ENCODE measurements at regions not wholly inside any gene's neighbourhood (a gene's known extent, or its start where the extent isn't known, plus 50 kb on each side); places are given as distances from the start of the nearest gene placed in this dataset.
"Not testable (repeated sequence)": the region's sequence is repeated elsewhere in the genome, so short reads cannot be mapped to it uniquely, and the experiment has no call there.

DNA sequence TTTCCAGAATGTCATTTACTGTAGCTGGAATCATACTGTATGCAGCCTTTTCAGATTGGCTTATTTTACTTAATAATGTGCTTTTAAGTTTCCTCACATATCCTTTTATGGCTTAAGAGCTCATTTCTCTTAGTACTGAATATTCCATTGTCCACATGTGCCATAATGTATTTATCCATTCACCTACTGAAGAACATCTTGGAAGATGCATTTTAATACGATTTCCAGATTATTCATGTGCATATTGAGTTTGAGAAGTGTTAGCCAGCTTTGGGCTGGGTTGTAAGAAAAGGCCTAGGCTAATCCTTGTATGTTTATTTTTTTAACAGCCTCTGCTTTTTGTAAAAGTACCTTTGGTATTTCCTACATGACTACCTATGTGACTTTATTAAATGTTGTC is 109.3 kb upstream of the MDFIC start:
- H3K4me3 ChIP-seq (ENCODE audit: low read length), result no peak overlapping the region
- no peak overlapping the region for H3K27ac ChIP-seq (ENCODE audit: low read length)
- no peak overlapping the region for H3K9ac ChIP-seq (ENCODE audit: low read depth, low read length)
- no peaks in the 10 kb centered on the region for H3K9me3 ChIP-seq (ENCODE audit: insufficient read depth, low read depth, low read length)
- no peaks in the 10 kb centered on the region for H3K36me3 ChIP-seq (ENCODE audit: insufficient read depth, low read depth, low read length)
- H3K4me1 ChIP-seq (ENCODE audit: insufficient read depth, low read length), result no peaks in the 10 kb centered on the region
- no peaks in the 10 kb centered on the region for H3K27me3 ChIP-seq (ENCODE audit: insufficient read depth, low read length)

DNA sequence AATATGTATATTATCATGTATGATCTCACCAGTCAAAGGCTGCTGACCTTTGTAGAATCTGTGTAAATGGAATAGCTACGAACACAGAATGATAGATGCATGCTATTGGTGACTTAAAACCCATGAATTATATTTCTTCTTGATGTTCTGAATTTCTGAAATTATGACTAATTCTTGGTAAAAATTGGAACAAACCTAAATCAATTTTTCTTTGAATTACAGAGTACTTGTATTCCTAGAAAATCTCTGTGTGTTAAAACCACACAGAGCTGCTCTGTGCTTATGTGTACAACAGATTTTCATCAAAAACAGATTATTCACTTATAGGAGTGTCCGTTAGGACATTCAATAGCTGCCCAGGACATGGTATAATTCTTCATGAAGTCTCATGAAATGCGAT is 108.3 kb upstream of the MDFIC start:
- H3K27me3 ChIP-seq (ENCODE audit: insufficient read depth, low read length), result no peaks in the 10 kb centered on the region
- no peaks in the 10 kb centered on the region for H3K4me1 ChIP-seq (ENCODE audit: insufficient read depth, low read length)
- H3K9me3 ChIP-seq (ENCODE audit: insufficient read depth, low read depth, low read length), result no peaks in the 10 kb centered on the region
- H3K9ac ChIP-seq (ENCODE audit: low read depth, low read length), result no peak overlapping the region
- no peaks in the 10 kb centered on the region for H3K36me3 ChIP-seq (ENCODE audit: insufficient read depth, low read depth, low read length)
- no peak overlapping the region for H3K27ac ChIP-seq (ENCODE audit: low read length)
- no peak overlapping the region for H3K4me3 ChIP-seq (ENCODE audit: low read length)

DNA sequence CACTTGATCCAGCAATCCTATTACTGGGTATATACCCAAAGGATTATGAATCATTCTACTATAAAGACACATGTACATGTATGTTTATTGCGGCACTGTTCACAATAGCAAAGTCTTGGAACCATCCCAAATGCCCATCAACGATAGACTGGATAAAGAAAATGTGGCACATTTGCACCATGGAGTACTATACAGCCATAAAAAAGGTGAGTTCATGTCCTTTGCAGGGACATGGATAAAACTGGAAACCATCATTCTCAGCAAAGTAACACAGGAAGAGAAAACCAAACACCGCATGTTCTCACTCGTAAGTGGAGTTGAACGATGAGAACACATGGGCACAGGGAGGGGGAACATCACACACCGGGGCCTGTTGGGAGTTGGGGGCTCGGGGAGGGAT is 104.9 kb upstream of the MDFIC start:
- not testable (repeated sequence) for H3K4me3 ChIP-seq (ENCODE audit: low read length); H3K9me3 ChIP-seq (ENCODE audit: insufficient read depth, low read depth, low read length); H3K9ac ChIP-seq (ENCODE audit: low read depth, low read length); H3K27ac ChIP-seq (ENCODE audit: low read length); H3K36me3 ChIP-seq (ENCODE audit: insufficient read depth, low read depth, low read length); H3K27me3 ChIP-seq (ENCODE audit: insufficient read depth, low read length)
- H3K4me1 ChIP-seq (ENCODE audit: insufficient read depth, low read length), result peaks cover 13% of the 10 kb centered on the region; the same call in 1 of the 2 replicates

DNA sequence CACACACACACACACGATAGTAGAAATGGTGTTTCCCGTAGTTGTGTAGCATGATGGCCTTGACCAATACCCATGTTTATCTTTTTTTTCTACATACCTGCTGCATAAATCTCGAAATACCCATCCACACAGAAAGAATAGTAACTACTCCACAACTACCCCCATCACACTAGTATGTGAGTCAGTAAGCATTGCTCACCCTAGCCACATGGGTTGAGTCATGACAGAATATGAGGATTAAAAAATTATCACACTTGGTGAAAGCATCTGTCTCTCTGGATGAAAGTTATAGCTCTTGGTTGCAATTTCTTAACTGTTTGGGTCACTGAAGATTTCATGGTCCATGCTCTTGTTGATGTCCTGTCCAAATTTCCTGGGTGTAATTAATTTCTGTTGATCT is 103.4 kb upstream of the MDFIC start:
- Histone ChIP-seq H3K36me3 (ENCODE audit: insufficient read depth, low read depth, low read length) (no peaks in the 10 kb centered on the region), H3K27ac (ENCODE audit: low read length) (no peak overlapping the region), H3K9me3 (ENCODE audit: insufficient read depth, low read depth, low read length) (no peaks in the 10 kb centered on the region), H3K4me1 (ENCODE audit: insufficient read depth, low read length) (peaks cover 27% of the 10 kb centered on the region; the same call in 1 of the 2 replicates), H3K27me3 (ENCODE audit: insufficient read depth, low read length) (no peaks in the 10 kb centered on the region), H3K9ac (ENCODE audit: low read depth, low read length) (no peak overlapping the region), H3K4me3 (ENCODE audit: low read length) (no peak overlapping the region)

DNA sequence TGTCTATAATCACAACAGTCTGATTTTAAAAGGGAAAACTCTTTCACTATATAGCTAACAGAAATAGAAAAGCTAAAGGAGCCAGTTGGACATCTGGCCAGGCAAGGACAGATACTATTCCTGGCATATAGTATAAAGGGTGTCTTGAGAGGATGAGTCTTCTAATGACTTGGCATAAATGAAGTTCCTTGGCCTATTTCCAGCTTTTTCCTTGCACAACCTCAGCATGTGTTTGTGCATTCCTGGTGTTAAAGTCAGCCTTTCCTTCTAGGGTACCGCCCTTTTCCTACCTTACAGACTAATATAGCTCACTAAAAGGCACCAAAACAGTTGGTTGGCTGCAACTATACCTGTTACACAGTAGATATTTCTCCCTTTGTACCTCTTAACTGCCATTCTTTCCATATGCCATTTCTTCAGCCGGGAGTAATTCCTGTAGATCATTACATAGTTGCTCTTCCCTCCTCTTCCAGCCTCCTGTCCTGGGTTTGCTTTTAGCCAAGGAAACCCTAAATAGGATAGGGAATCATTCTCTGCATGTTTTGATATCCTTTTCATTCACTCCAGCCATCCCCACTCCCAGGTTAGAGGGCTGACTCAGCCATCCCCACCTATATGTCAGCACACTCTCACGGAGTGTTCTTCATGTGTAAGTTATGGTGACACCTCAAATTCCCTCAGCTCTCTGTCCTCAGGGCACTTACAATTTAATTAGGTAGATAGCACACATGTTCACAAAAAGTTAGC is 102.1 kb upstream of the MDFIC start:
- no peaks in the 10 kb centered on the region for H3K36me3 ChIP-seq (ENCODE audit: insufficient read depth, low read depth, low read length)
- H3K27me3 ChIP-seq (ENCODE audit: insufficient read depth, low read length), result no peaks in the 10 kb centered on the region
- H3K4me3 ChIP-seq (ENCODE audit: low read length), result no peak overlapping the region
- no peak overlapping the region for H3K27ac ChIP-seq (ENCODE audit: low read length)
- H3K9me3 ChIP-seq (ENCODE audit: insufficient read depth, low read depth, low read length), result no peaks in the 10 kb centered on the region
- peaks cover 33% of the 10 kb centered on the region; the same call in 1 of the 2 replicates for H3K4me1 ChIP-seq (ENCODE audit: insufficient read depth, low read length)
- no peak overlapping the region for H3K9ac ChIP-seq (ENCODE audit: low read depth, low read length)

DNA sequence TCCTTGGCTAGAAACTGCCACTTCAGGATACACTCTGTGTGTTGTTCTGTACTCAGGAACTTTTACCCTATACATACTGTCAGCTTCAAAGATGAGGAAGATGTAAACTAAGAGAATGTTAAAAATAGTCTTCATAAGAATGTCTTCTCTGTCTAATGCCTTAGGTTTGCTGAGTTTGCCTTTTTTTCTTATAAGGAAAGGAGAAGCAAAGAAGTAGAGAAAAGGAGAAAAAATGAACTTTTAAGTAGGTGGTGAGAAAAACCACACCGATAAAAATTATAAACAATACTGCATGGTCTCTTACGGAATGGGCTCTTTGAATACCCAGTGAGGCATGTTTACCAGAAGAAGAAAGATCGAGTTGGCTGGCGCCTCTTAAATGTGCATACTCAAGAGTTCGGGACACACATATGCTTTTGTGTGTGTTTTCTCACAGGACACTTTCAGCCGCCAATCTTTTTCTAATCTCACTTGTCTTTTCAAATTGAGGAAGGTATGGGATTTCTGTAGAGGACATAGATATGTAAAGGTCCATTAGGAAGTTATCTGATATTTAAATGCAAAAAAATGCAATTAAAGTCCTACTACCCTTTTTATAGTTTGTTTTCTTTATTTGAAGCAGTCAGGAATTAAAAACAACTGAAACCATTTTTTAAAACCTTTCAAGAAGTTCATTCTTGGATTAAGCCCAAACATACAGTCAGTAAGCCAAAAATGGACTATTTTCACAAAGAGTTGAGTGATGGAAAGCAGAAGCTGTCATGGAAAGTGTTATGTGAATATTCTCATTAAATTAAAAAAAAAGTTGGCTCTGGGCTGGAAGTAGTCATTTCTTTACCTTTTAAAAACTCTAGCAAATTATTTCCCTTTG is 100.6 kb upstream of the MDFIC start:
- H3K27me3 ChIP-seq (ENCODE audit: insufficient read depth, low read length), result no peaks in the 10 kb centered on the region
- no peak overlapping the region for H3K27ac ChIP-seq (ENCODE audit: low read length)
- peaks cover 40% of the 10 kb centered on the region; the same call in 1 of the 2 replicates for H3K4me1 ChIP-seq (ENCODE audit: insufficient read depth, low read length)
- H3K9me3 ChIP-seq (ENCODE audit: insufficient read depth, low read depth, low read length), result no peaks in the 10 kb centered on the region
- H3K36me3 ChIP-seq (ENCODE audit: insufficient read depth, low read depth, low read length), result no peaks in the 10 kb centered on the region
- no peak overlapping the region for H3K4me3 ChIP-seq (ENCODE audit: low read length)
- H3K9ac ChIP-seq (ENCODE audit: low read depth, low read length), result peak overlapping the region; percentile 5; the same call in 1 of the 2 replicates

DNA sequence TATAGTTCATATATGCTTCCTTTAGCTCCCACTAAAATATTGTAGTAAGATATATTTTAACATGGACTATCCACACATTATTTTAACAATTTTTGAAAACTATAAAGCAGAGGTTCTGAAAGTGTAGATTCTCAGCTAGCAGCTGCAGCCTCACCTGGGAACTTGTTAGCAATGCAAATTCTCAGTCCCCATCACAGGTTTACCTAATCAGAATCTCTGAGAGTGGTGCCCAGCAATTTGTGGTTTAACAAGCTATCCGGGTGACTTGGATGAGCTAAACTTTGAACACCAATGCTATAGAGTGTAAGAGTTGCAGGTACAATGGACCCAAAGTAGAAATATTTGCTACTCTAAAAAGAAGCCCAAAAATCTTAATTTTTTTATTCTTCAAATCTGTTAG is 99.8 kb upstream of the MDFIC start:
- peaks cover 1% of the 10 kb centered on the region; the same call in 1 of the 2 replicates for H3K9me3 ChIP-seq (ENCODE audit: insufficient read depth, low read depth, low read length)
- H3K4me1 ChIP-seq (ENCODE audit: insufficient read depth, low read length), result peaks cover 40% of the 10 kb centered on the region; the same call in 1 of the 2 replicates
- 0 out of 2 replicates have a peak overlapping the region, but pooled peaks have one; percentile 3 for H3K4me3 ChIP-seq (ENCODE audit: low read length)
- H3K27ac ChIP-seq (ENCODE audit: low read length), result no peak overlapping the region
- H3K27me3 ChIP-seq (ENCODE audit: insufficient read depth, low read length), result no peaks in the 10 kb centered on the region
- H3K9ac ChIP-seq (ENCODE audit: low read depth, low read length), result peak overlapping the region; percentile 17; the same call in 1 of the 2 replicates
- no peaks in the 10 kb centered on the region for H3K36me3 ChIP-seq (ENCODE audit: insufficient read depth, low read depth, low read length)

DNA sequence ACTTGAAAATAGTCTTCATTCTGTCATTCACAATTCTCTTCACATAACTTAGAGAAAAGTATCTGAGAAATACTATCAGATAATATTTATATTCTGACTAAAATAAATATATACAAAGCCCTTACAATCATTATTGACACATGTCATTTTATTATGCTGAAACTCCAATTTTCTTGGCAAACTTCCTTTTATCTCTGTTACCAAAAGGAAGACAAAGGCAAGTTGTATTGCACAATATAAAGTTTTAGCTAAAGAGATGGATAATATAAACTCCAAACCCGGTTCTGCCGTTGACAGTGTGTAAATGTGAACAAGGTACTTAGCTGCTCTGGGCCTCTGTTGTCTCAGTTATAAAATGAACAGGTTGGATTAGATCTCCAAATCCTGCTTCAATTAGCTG is 99.0 kb upstream of the MDFIC start:
- H3K36me3 ChIP-seq (ENCODE audit: insufficient read depth, low read depth, low read length), result no peaks in the 10 kb centered on the region
- H3K4me3 ChIP-seq (ENCODE audit: low read length), result peak overlapping the region; percentile 24; the same call in 1 of the 2 replicates
- peak overlapping the region; percentile 33; the same call in 1 of the 2 replicates for H3K9ac ChIP-seq (ENCODE audit: low read depth, low read length)
- H3K27ac ChIP-seq (ENCODE audit: low read length), result no peak overlapping the region
- H3K9me3 ChIP-seq (ENCODE audit: insufficient read depth, low read depth, low read length), result peaks cover 6% of the 10 kb centered on the region; the same call in 1 of the 2 replicates
- no peaks in the 10 kb centered on the region for H3K27me3 ChIP-seq (ENCODE audit: insufficient read depth, low read length)
- peaks cover 40% of the 10 kb centered on the region; the same call in 1 of the 2 replicates for H3K4me1 ChIP-seq (ENCODE audit: insufficient read depth, low read length)

DNA sequence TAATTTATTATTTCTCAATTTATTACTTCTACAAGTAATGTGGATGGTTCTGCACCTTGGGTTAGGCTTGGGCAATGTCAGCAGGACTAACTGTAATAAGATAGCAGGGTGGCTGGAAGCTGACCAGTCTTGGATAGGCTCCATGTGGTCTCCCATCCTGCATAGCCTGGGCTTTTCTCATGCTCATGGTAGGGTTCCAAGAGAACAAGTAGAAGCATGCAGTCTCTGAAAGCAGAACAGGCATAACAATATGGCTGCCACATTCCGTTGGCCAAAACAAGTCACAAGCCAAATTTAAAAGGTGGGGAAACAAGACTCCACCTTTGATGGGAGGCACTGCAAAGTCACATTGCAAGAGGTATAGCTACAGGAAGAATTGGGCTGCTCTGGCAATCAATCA is 98.6 kb upstream of the MDFIC start:
- peaks cover 6% of the 10 kb centered on the region; the same call in 1 of the 2 replicates for H3K9me3 ChIP-seq (ENCODE audit: insufficient read depth, low read depth, low read length)
- no peaks in the 10 kb centered on the region for H3K27me3 ChIP-seq (ENCODE audit: insufficient read depth, low read length)
- no peaks in the 10 kb centered on the region for H3K36me3 ChIP-seq (ENCODE audit: insufficient read depth, low read depth, low read length)
- peak overlapping the region; percentile 33; the same call in 1 of the 2 replicates for H3K9ac ChIP-seq (ENCODE audit: low read depth, low read length)
- H3K27ac ChIP-seq (ENCODE audit: low read length), result peak overlapping the region; percentile 73
- peak overlapping the region; percentile 24; the same call in 1 of the 2 replicates for H3K4me3 ChIP-seq (ENCODE audit: low read length)
- peaks cover 40% of the 10 kb centered on the region; the same call in 1 of the 2 replicates for H3K4me1 ChIP-seq (ENCODE audit: insufficient read depth, low read length)

DNA sequence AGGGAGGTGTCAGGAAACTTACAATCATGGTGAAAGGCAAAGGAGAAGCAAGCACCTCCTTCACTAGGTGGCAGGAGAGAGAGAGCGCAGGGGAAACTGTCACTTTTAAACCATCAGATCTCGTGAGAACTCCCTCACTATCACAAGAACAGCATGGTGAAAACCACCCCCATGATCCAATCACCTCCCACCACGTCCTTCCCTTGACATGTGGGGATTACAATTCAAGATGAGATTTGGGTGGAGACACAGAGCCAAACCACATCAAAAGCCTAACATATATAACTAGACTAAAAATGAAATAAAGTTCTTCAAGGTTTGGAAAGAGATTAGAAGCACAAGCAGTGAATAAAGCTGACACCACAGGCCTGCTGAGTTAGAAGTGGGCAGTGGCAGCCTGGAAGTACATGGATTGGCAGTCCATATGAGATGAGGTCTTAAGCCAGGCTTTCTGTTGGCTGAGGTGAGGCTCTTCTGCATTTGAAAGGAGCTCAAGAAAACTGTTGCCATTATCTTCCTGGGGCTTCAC is 96.4 kb upstream of the MDFIC start:
- Histone ChIP-seq H3K9me3 (ENCODE audit: insufficient read depth, low read depth, low read length) (peaks cover 6% of the 10 kb centered on the region; the same call in 1 of the 2 replicates), H3K27ac (ENCODE audit: low read length) (peak overlapping the region; percentile 61), H3K4me1 (ENCODE audit: insufficient read depth, low read length) (peaks cover 40% of the 10 kb centered on the region; the same call in 1 of the 2 replicates), H3K9ac (ENCODE audit: low read depth, low read length) (no peak overlapping the region), H3K36me3 (ENCODE audit: insufficient read depth, low read depth, low read length) (no peaks in the 10 kb centered on the region), H3K27me3 (ENCODE audit: insufficient read depth, low read length) (no peaks in the 10 kb centered on the region), H3K4me3 (ENCODE audit: low read length) (no peak overlapping the region)

DNA sequence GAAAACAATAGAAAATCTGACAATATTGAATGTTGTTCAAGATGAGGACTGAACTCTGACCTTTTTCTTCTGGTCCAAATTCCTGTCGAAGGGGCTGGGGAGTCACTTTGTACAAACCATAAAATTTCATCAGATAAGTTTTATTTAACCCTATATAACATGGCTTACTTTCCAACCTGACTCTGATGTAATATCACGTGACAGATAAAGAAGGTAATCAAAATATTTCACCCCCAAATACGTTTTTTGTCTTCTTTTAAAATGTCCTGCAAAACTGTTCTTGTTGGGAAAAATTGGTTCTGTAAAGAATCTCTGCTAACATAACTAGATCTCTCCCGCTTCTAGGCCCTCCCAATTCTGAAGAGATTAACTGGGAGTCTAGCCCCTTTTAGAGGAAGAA is 90.9 kb upstream of the MDFIC start:
- no peaks in the 10 kb centered on the region for H3K4me1 ChIP-seq (ENCODE audit: insufficient read depth, low read length)
- H3K36me3 ChIP-seq (ENCODE audit: insufficient read depth, low read depth, low read length), result no peaks in the 10 kb centered on the region
- H3K4me3 ChIP-seq (ENCODE audit: low read length), result no peak overlapping the region
- no peaks in the 10 kb centered on the region for H3K27me3 ChIP-seq (ENCODE audit: insufficient read depth, low read length)
- peaks cover 6% of the 10 kb centered on the region; the same call in 1 of the 2 replicates for H3K9me3 ChIP-seq (ENCODE audit: insufficient read depth, low read depth, low read length)
- H3K27ac ChIP-seq (ENCODE audit: low read length), result no peak overlapping the region
- H3K9ac ChIP-seq (ENCODE audit: low read depth, low read length), result no peak overlapping the region

All from iPS-20b (cell line).